SW480 (cell line): ENCODE measurements at regions not wholly inside any gene's neighbourhood (a gene's known extent, or its start where the extent isn't known, plus 50 kb on each side); places are given as distances from the start of the nearest gene placed in this dataset.

Source experiments
- DNase-seq: peaks from one replicate; pipeline ENCODE4 v3.0.0-alpha.2; 2016; ENCODE audit warnings: low spot score

- DNase-seq, result no peak
Observed at GRCh38 chr11:15875943-15876342, 480.4 kb downstream of the SOX6 start.

- DNase-seq, result no peak
Observed at GRCh38 chr11:15878756-15879155, 477.6 kb downstream of the SOX6 start.

GRCh38 chr11:15880291-15880690 is 476.1 kb downstream of the SOX6 start:
- no peak for DNase-seq

- DNase-seq, result no peak
Observed at GRCh38 chr11:15882876-15883454, 473.4 kb downstream of the SOX6 start.

- no peak for DNase-seq
Observed at GRCh38 chr11:15883455-15883920, 472.9 kb downstream of the SOX6 start.

- no peak for DNase-seq
Observed at GRCh38 chr11:15884141-15884540, 472.2 kb downstream of the SOX6 start.

GRCh38 chr11:15884777-15885540 is 471.4 kb downstream of the SOX6 start:
- DNase-seq, result no peak

GRCh38 chr11:15885854-15886253 is 470.5 kb downstream of the SOX6 start:
- DNase-seq, result no peak

- no peak for DNase-seq
Observed at GRCh38 chr11:15886299-15886698, 470.0 kb downstream of the SOX6 start.

- peak; percentile 89 for DNase-seq
Observed at GRCh38 chr11:15886866-15887265, 469.5 kb downstream of the SOX6 start.

GRCh38 chr11:15888556-15889345 is 467.6 kb downstream of the SOX6 start:
- DNase-seq, result no peak

- DNase-seq, result no peak
Observed at GRCh38 chr11:15889363-15890030, 466.8 kb downstream of the SOX6 start.

GRCh38 chr11:15890031-15890713 is 466.2 kb downstream of the SOX6 start:
- DNase-seq, result no peak

- DNase-seq, result peak; percentile 6
Observed at GRCh38 chr11:15893080-15893492, 463.3 kb downstream of the SOX6 start.

- no peak for DNase-seq
Observed at GRCh38 chr11:15896026-15896425, 460.3 kb downstream of the SOX6 start.

GRCh38 chr11:15896530-15896929 is 459.8 kb downstream of the SOX6 start:
- no peak for DNase-seq

- DNase-seq, result peak; percentile 44
Observed at GRCh38 chr11:15897211-15897960, 459.0 kb downstream of the SOX6 start.

- DNase-seq, result no peak
Observed at GRCh38 chr11:15901054-15901453, 455.3 kb downstream of the SOX6 start.

- DNase-seq, result no peak
Observed at GRCh38 chr11:15901790-15902189, 454.6 kb downstream of the SOX6 start.

- peak; percentile 18 for DNase-seq
Observed at GRCh38 chr11:15903246-15903645, 453.1 kb downstream of the SOX6 start.
